ENCODE measurements at regions not wholly inside any gene's neighbourhood (a gene's known extent, or its start where the extent isn't known, plus 50 kb on each side); places are given as distances from the start of the nearest gene placed in this dataset.

DNA sequence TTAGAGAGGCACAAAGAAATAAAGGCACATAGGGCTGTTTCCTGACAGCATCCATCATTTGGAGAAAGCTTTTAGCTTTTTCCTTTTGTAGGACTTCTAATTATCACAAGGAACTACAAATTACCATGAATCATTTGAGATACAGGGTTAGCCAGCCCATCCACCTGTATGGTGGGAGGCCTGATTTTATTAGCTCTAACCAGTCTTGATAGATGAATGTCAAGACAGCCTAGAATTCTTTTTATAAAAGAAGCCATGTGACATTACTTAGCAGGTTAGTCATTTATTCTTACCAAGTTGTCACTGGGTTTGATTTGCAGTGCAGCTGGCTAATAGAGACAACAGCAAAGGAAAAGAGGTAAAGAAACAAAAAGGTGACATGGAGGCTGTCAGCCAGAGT is 618.1 kb downstream of the ZNF385D start:
- TF ChIP-seq, protein P1, sequence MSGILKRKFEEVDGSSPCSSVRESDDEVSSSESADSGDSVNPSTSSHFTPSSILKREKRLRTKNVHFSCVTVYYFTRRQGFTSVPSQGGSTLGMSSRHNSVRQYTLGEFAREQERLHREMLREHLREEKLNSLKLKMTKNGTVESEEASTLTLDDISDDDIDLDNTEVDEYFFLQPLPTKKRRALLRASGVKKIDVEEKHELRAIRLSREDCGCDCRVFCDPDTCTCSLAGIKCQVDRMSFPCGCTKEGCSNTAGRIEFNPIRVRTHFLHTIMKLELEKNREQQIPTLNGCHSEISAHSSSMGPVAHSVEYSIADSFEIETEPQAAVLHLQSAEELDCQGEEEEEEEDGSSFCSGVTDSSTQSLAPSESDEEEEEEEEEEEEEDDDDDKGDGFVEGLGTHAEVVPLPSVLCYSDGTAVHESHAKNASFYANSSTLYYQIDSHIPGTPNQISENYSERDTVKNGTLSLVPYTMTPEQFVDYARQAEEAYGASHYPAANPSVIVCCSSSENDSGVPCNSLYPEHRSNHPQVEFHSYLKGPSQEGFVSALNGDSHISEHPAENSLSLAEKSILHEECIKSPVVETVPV (CRISPR knock-in tag; IDR thresholded peaks at IDR 0.05) = no peak
- TF ChIP-seq ISL1 (CRISPR knock-in tag; IDR thresholded peaks at IDR 0.05) (no peak), ZFP30 (CRISPR knock-in tag; IDR thresholded peaks at IDR 0.05) (no peak), RARB (CRISPR knock-in tag; IDR thresholded peaks at IDR 0.05) (no peak)
- TF ChIP-seq, protein P2, sequence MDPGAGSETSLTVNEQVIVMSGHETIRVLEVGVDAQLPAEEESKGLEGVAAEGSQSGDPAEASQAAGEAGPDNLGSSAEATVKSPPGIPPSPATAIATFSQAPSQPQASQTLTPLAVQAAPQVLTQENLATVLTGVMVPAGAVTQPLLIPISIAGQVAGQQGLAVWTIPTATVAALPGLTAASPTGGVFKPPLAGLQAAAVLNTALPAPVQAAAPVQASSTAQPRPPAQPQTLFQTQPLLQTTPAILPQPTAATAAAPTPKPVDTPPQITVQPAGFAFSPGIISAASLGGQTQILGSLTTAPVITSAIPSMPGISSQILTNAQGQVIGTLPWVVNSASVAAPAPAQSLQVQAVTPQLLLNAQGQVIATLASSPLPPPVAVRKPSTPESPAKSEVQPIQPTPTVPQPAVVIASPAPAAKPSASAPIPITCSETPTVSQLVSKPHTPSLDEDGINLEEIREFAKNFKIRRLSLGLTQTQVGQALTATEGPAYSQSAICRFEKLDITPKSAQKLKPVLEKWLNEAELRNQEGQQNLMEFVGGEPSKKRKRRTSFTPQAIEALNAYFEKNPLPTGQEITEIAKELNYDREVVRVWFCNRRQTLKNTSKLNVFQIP (CRISPR knock-in tag; IDR thresholded peaks at IDR 0.05; ENCODE audit: borderline replicate concordance, low read depth) = no peak

Measured in SK-N-SH treated with all-trans-retinoic acid at 6 μM for 48 hours (cell line).